ENCODE measurements at regions not wholly inside any gene's neighbourhood (a gene's known extent, or its start where the extent isn't known, plus 50 kb on each side); places are given as distances from the start of the nearest gene placed in this dataset.

- DNase-seq (ENCODE audit: low read depth): no peak
- no peak for TF ChIP-seq CTCF (IDR thresholded peaks at IDR 0.05; ENCODE audit: low read length, missing control alignments)
Observed at GRCh38 chr6:68159433-68159832, 475.6 kb upstream of the ADGRB3 start.

GRCh38 chr6:68158256-68158655 is 476.8 kb upstream of the ADGRB3 start:
- no peak for DNase-seq (ENCODE audit: low read depth)
- no peak overlapping the region for H3K4me3 ChIP-seq (replicated peaks; ENCODE audit: low read depth, low read length)
- no peak for TF ChIP-seq CTCF (IDR thresholded peaks at IDR 0.05; ENCODE audit: low read length, missing control alignments)

More at GRCh38 chr6:68159433-68159832, 475.6 kb upstream of the ADGRB3 start:
- no peak overlapping the region for H3K4me3 ChIP-seq (replicated peaks; ENCODE audit: low read depth, low read length)

DNA sequence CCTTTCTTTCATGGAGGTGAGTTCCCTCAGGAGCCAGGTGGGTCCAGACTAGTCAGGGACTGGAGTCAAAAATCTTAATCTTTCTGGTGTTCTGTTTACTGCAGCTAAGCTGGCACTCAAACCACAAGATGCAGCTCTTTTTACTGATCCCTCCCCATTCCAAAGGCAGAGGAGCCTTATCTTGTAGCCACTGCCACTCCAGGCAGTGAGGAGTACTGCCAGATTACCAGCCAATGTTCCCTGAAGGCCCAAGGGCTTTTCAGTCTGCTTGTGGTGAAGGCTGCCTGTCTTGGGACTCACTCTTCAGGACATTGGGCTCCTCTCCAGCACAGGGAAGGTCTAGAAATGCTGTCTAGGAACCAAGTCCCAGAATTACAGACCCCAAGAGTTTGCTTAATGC is 490.4 kb upstream of the ADGRB3 start:
- H3K4me3 ChIP-seq (replicated peaks; ENCODE audit: low read depth, low read length): no peak overlapping the region
- no peak for TF ChIP-seq CTCF (IDR thresholded peaks at IDR 0.05; ENCODE audit: low read length, missing control alignments)
- DNase-seq (ENCODE audit: low read depth): no peak

GRCh38 chr6:68141190-68141589 is 493.9 kb upstream of the ADGRB3 start:
- peak; percentile 3 for DNase-seq (ENCODE audit: low read depth)
- no peak overlapping the region for H3K4me3 ChIP-seq (replicated peaks; ENCODE audit: low read depth, low read length)
- no peak for TF ChIP-seq CTCF (IDR thresholded peaks at IDR 0.05; ENCODE audit: low read length, missing control alignments)

GRCh38 chr6:68139130-68139529 is 496.0 kb upstream of the ADGRB3 start:
- DNase-seq (ENCODE audit: low read depth): no peak
- H3K4me3 ChIP-seq (replicated peaks; ENCODE audit: low read depth, low read length): no peak overlapping the region
- TF ChIP-seq CTCF (IDR thresholded peaks at IDR 0.05; ENCODE audit: low read length, missing control alignments): no peak

DNA sequence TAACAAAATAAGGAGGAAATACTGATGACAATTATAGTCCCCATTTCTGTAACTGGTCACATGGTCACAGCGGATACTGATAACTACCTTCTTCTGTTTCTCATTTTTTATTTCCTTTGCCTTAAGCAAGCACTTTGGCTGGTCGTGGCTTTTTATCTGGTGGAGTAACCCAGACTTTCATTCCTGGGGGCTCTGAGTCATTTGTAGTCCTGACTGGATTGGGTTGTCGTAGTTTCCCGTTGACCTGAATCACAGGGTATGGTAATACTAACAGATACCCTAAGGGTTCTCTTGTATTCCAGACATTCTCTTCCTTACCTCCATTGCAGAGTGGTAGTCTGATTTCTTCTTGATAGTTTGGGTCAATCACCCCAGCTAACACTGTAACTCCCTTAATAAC is 500.3 kb upstream of the ADGRB3 start:
- TF ChIP-seq CTCF (IDR thresholded peaks at IDR 0.05; ENCODE audit: low read length, missing control alignments): no peak
- DNase-seq (ENCODE audit: low read depth): peak; percentile 0
- no peak overlapping the region for H3K4me3 ChIP-seq (replicated peaks; ENCODE audit: low read depth, low read length)

GRCh38 chr6:68128211-68128610 is 506.9 kb upstream of the ADGRB3 start:
- no peak for TF ChIP-seq CTCF (IDR thresholded peaks at IDR 0.05; ENCODE audit: low read length, missing control alignments)
- no peak overlapping the region for H3K4me3 ChIP-seq (replicated peaks; ENCODE audit: low read depth, low read length)
- DNase-seq (ENCODE audit: low read depth): no peak

Data from fibroblast of pulmonary artery (primary cell).